Fibroblast of the aortic adventitia (primary cell): ENCODE measurements at regions not wholly inside any gene's neighbourhood (a gene's known extent, or its start where the extent isn't known, plus 50 kb on each side); places are given as distances from the start of the nearest gene placed in this dataset.

Experiments
- DNase-seq: peaks from one replicate; pipeline ENCODE4 v3.0.0-alpha.2; 2010; ENCODE audit warnings: low read depth
- H3K4me3 ChIP-seq: 2 replicates; pipeline ENCODE4 v1.5.1; 2011; ENCODE audit warnings: low read depth, mild to moderate bottlenecking, control low read depth, low read length, moderate library complexity
- TF ChIP-seq, protein P1 (sequence below): IDR thresholded peaks from 2 replicates; pipeline ENCODE4 v1.5.1; 2011; ENCODE audit warnings: mild to moderate bottlenecking, low read length, control low read depth, inconsistent platforms; ENCODE audit not compliant: insufficient read depth

DNA sequence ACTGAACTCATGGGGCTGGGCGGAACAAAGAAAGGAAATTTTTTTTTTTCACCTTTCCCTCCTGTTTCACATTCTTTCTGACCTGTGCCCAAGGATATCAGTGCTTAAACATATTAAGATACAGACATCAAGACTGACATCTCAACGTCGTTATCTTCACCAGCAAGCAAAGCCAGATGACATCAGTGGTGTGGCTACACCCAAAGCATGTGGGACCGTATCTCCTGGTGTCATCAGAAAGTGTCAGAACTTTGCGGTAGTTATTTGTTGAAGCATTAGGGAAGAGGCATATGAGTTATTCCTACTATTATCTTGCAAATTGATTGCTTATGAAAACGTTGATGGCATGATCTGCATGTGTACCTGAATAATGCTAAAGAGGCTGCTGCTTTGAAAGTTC lies 487.4 kb downstream of the TLE4 start:
- H3K4me3 ChIP-seq: no peak overlapping the region
- TF ChIP-seq, protein P1, sequence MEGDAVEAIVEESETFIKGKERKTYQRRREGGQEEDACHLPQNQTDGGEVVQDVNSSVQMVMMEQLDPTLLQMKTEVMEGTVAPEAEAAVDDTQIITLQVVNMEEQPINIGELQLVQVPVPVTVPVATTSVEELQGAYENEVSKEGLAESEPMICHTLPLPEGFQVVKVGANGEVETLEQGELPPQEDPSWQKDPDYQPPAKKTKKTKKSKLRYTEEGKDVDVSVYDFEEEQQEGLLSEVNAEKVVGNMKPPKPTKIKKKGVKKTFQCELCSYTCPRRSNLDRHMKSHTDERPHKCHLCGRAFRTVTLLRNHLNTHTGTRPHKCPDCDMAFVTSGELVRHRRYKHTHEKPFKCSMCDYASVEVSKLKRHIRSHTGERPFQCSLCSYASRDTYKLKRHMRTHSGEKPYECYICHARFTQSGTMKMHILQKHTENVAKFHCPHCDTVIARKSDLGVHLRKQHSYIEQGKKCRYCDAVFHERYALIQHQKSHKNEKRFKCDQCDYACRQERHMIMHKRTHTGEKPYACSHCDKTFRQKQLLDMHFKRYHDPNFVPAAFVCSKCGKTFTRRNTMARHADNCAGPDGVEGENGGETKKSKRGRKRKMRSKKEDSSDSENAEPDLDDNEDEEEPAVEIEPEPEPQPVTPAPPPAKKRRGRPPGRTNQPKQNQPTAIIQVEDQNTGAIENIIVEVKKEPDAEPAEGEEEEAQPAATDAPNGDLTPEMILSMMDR: no peak
- DNase-seq: no peak

DNA sequence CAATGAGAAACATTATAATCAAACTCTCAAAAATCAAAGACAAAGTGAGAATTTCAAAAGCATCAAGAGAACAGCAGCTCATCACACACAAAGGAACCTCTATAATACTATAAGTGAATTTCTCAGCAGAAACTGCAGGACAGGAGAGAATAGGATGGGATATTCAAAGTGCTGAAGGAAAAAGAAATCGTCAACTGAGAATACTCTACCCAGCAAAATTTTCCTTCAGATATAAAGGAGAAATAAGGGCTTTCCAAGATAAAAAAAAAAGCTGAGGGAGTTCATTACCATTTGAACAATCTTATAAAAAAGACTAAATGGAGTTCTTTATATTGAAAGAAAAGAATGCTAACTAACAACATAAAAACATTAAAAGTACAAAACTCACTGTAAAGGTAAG lies 481.1 kb downstream of the TLE4 start:
- TF ChIP-seq, protein P1: no peak
- DNase-seq: no peak
- H3K4me3 ChIP-seq: no peak overlapping the region

GRCh38 chr9:80049096-80049782 lies 477.5 kb downstream of the TLE4 start:
- no peak overlapping the region for H3K4me3 ChIP-seq

GRCh38 chr9:80046481-80046880 lies 474.7 kb downstream of the TLE4 start:
- TF ChIP-seq, protein P1: no peak
- DNase-seq: no peak

More at GRCh38 chr9:80049096-80049782, 477.5 kb downstream of the TLE4 start:
- TF ChIP-seq, protein P1: no peak
- no peak for DNase-seq

GRCh38 chr9:80041821-80042220 lies 470.1 kb downstream of the TLE4 start:
- TF ChIP-seq, protein P1: no peak
- no peak for DNase-seq
- no peak overlapping the region for H3K4me3 ChIP-seq

More at GRCh38 chr9:80046481-80046880, 474.7 kb downstream of the TLE4 start:
- H3K4me3 ChIP-seq: no peak overlapping the region

- TF ChIP-seq, protein P1: no peak
- no peak overlapping the region for H3K4me3 ChIP-seq
- no peak for DNase-seq
Measured at GRCh38 chr9:80040457-80040856, 468.7 kb downstream of the TLE4 start.

DNA sequence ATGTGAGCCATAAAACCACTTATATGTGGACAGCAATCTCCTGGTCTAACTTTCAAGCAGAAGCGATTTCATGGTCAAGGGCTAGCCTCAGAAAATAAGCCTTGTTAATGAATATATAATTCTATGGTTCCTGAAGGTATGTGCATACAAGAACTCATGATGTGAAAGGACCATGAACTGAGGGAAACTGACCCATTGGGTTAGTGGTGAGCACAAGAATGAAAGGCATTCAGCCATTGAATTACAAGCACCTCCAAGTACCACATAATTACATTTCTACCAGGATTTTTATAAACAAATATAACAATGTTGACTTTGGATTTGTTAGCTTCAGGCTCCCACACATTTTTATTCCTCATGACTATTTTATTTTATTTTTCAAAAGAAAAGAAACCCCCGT lies 459.0 kb downstream of the TLE4 start:
- H3K4me3 ChIP-seq: no peak overlapping the region
- DNase-seq: no peak
- TF ChIP-seq, protein P1: no peak
